Activated naive CD8-positive, alpha-beta T cell treated with anti-CD3 and anti-CD28 coated beads, Interleukin-2, amount 10 ng/mL, durations not matched to agents 7 days and 5 days (primary cell): ENCODE measurements at regions not wholly inside any gene's neighbourhood (a gene's known extent, or its start where the extent isn't known, plus 50 kb on each side); places are given as distances from the start of the nearest gene placed in this dataset.

Experiments used
- ATAC-seq: fragments of 150-1000 bp; cut with Tn5 transposase; one replicate; pipeline ENCODE4 v1.10.0; 2021; ENCODE audit warnings: low read depth, moderate library complexity
- POLR2A ChIA-PET: fragments of 350-600 bp; sonication (Branson Sonifier 250); formaldehyde crosslinking; loops from one replicate; lab custom pipeline; 2021; ENCODE audit warnings: antibody characterized with exemption; lab: Charles Lee
- DNase-seq: peaks from one replicate; pipeline ENCODE4 v3.0.0; 2021
- H3K27ac Mint-ChIP-seq: one replicate; pipeline ENCODE4 v1.8.0; 2022; ENCODE audit warnings: mild to moderate bottlenecking, mixed read lengths
- H3K27me3 Mint-ChIP-seq: one replicate; pipeline ENCODE4 v1.8.0; 2022; ENCODE audit warnings: mild to moderate bottlenecking, moderate library complexity, mixed read lengths
- H3K36me3 Mint-ChIP-seq: one replicate; pipeline ENCODE4 v1.8.0; 2021; ENCODE audit warnings: mild to moderate bottlenecking, mixed read lengths
- H3K4me1 Mint-ChIP-seq: one replicate; pipeline ENCODE4 v1.8.0; 2021; ENCODE audit warnings: mixed read lengths
- H3K4me3 Mint-ChIP-seq: one replicate; pipeline ENCODE4 v1.8.0; 2022; ENCODE audit warnings: mild to moderate bottlenecking, moderate library complexity, mixed read lengths
- H3K9me3 Mint-ChIP-seq: one replicate; pipeline ENCODE4 v1.8.0; 2021; ENCODE audit warnings: mixed read lengths

- Mint-ChIP-seq H3K4me3 (no peak overlapping the region), H3K36me3 (no peaks in the 10 kb centered on the region), H3K9me3 (peaks cover 4% of the 10 kb centered on the region), H3K27me3 (peaks cover 25% of the 10 kb centered on the region), H3K4me1 (no peaks in the 10 kb centered on the region), H3K27ac (no peak overlapping the region)
- ATAC-seq (no peak), DNase-seq (no peak)
- POLR2A ChIA-PET = no interaction called here
Measured at GRCh38 chr2:240269886-240270285, 129.4 kb upstream of the OTOS start.

GRCh38 chr2:240271716-240272341, 131.4 kb upstream of the OTOS start:
- peaks cover 36% of the 10 kb centered on the region for H3K27me3 Mint-ChIP-seq
- no peaks in the 10 kb centered on the region for H3K36me3 Mint-ChIP-seq
- no peak for DNase-seq
- peaks cover 1% of the 10 kb centered on the region for H3K9me3 Mint-ChIP-seq
- POLR2A ChIA-PET = no interaction called here
- no peak overlapping the region for H3K27ac Mint-ChIP-seq
- ATAC-seq = no peak
- no peaks in the 10 kb centered on the region for H3K4me1 Mint-ChIP-seq
- H3K4me3 Mint-ChIP-seq = no peak overlapping the region

- no peaks in the 10 kb centered on the region for H3K36me3 Mint-ChIP-seq
- POLR2A ChIA-PET = no interaction called here
- DNase-seq = no peak
Measured at GRCh38 chr2:240275386-240275785, 134.9 kb upstream of the OTOS start.

GRCh38 chr2:240277073-240277806, 136.8 kb upstream of the OTOS start:
- Mint-ChIP-seq H3K4me3 (no peak overlapping the region), H3K9me3 (peaks cover 1% of the 10 kb centered on the region), H3K27me3 (peaks cover 54% of the 10 kb centered on the region), H3K4me1 (no peaks in the 10 kb centered on the region), H3K27ac (no peak overlapping the region), H3K36me3 (no peaks in the 10 kb centered on the region)
- POLR2A ChIA-PET = no interaction called here
- DNase-seq (no peak), ATAC-seq (no peak)

More at GRCh38 chr2:240275386-240275785, 134.9 kb upstream of the OTOS start:
- Mint-ChIP-seq H3K9me3 (peaks cover 1% of the 10 kb centered on the region), H3K27me3 (peaks cover 40% of the 10 kb centered on the region), H3K27ac (no peak overlapping the region), H3K4me3 (no peak overlapping the region), H3K4me1 (no peaks in the 10 kb centered on the region)
- no peak for ATAC-seq

- H3K9me3 Mint-ChIP-seq = peaks cover 2% of the 10 kb centered on the region
- peaks cover 57% of the 10 kb centered on the region for H3K27me3 Mint-ChIP-seq
- no peak overlapping the region for H3K27ac Mint-ChIP-seq
- no peaks in the 10 kb centered on the region for H3K36me3 Mint-ChIP-seq
- no peaks in the 10 kb centered on the region for H3K4me1 Mint-ChIP-seq
- ATAC-seq (no peak), DNase-seq (no peak)
- H3K4me3 Mint-ChIP-seq = no peak overlapping the region
- POLR2A ChIA-PET = no interaction called here
Measured at GRCh38 chr2:240277807-240278522, 137.5 kb upstream of the OTOS start.

GRCh38 chr2:240278661-240279060, 138.2 kb upstream of the OTOS start:
- Mint-ChIP-seq H3K4me1 (no peaks in the 10 kb centered on the region), H3K27me3 (peaks cover 61% of the 10 kb centered on the region), H3K9me3 (peaks cover 3% of the 10 kb centered on the region), H3K36me3 (no peaks in the 10 kb centered on the region), H3K4me3 (no peak overlapping the region), H3K27ac (no peak overlapping the region)
- POLR2A ChIA-PET = no interaction called here
- DNase-seq = no peak
- ATAC-seq = no peak

GRCh38 chr2:240280621-240281020, 140.2 kb upstream of the OTOS start:
- POLR2A ChIA-PET = no interaction called here
- Mint-ChIP-seq H3K9me3 (peaks cover 3% of the 10 kb centered on the region), H3K4me3 (no peak overlapping the region), H3K4me1 (no peaks in the 10 kb centered on the region), H3K27me3 (peaks cover 47% of the 10 kb centered on the region), H3K27ac (no peak overlapping the region), H3K36me3 (no peaks in the 10 kb centered on the region)
- DNase-seq (no peak), ATAC-seq (no peak)

GRCh38 chr2:240284503-240285259, 144.2 kb upstream of the OTOS start:
- no peaks in the 10 kb centered on the region for H3K36me3 Mint-ChIP-seq
- DNase-seq (no peak), ATAC-seq (no peak)
- H3K27ac Mint-ChIP-seq = no peak overlapping the region
- no peaks in the 10 kb centered on the region for H3K4me1 Mint-ChIP-seq
- POLR2A ChIA-PET = no interaction called here
- peaks cover 32% of the 10 kb centered on the region for H3K27me3 Mint-ChIP-seq
- peaks cover 3% of the 10 kb centered on the region for H3K9me3 Mint-ChIP-seq
- H3K4me3 Mint-ChIP-seq = no peak overlapping the region

- DNase-seq (no peak), ATAC-seq (no peak)
- Mint-ChIP-seq H3K27ac (no peak overlapping the region), H3K36me3 (no peaks in the 10 kb centered on the region), H3K27me3 (peaks cover 26% of the 10 kb centered on the region), H3K9me3 (peaks cover 3% of the 10 kb centered on the region), H3K4me1 (no peaks in the 10 kb centered on the region), H3K4me3 (no peak overlapping the region)
- POLR2A ChIA-PET = no interaction called here
Measured at GRCh38 chr2:240285725-240286124, 145.3 kb upstream of the OTOS start.

GRCh38 chr2:240286596-240286995, 146.1 kb upstream of the OTOS start:
- no peak for DNase-seq
- no peak overlapping the region for H3K27ac Mint-ChIP-seq

GRCh38 chr2:240287011-240287410, 146.6 kb upstream of the OTOS start:
- H3K27ac Mint-ChIP-seq = no peak overlapping the region
- H3K4me3 Mint-ChIP-seq = no peak overlapping the region
- ATAC-seq (no peak), DNase-seq (no peak)
- H3K9me3 Mint-ChIP-seq = peaks cover 3% of the 10 kb centered on the region
- POLR2A ChIA-PET = no interaction called here
- H3K27me3 Mint-ChIP-seq = peaks cover 15% of the 10 kb centered on the region
- no peaks in the 10 kb centered on the region for H3K4me1 Mint-ChIP-seq
- no peaks in the 10 kb centered on the region for H3K36me3 Mint-ChIP-seq

More at GRCh38 chr2:240286596-240286995, 146.1 kb upstream of the OTOS start:
- Mint-ChIP-seq H3K27me3 (peaks cover 18% of the 10 kb centered on the region), H3K9me3 (peaks cover 3% of the 10 kb centered on the region), H3K4me1 (no peaks in the 10 kb centered on the region), H3K4me3 (no peak overlapping the region), H3K36me3 (no peaks in the 10 kb centered on the region)
- no peak for ATAC-seq
- POLR2A ChIA-PET = no interaction called here

- Mint-ChIP-seq H3K27ac (no peak overlapping the region), H3K9me3 (peaks cover 3% of the 10 kb centered on the region), H3K4me1 (no peaks in the 10 kb centered on the region), H3K36me3 (no peaks in the 10 kb centered on the region), H3K4me3 (no peak overlapping the region), H3K27me3 (peaks cover 12% of the 10 kb centered on the region)
- no peak for ATAC-seq
- POLR2A ChIA-PET = no interaction called here
- no peak for DNase-seq
Measured at GRCh38 chr2:240287496-240288086, 147.1 kb upstream of the OTOS start.

GRCh38 chr2:240288087-240288521, 147.4 kb upstream of the GPC1 start:
- no peak for ATAC-seq
- POLR2A ChIA-PET = no interaction called here
- no peak for DNase-seq
- Mint-ChIP-seq H3K27ac (no peak overlapping the region), H3K27me3 (peaks cover 6% of the 10 kb centered on the region), H3K36me3 (no peaks in the 10 kb centered on the region), H3K4me3 (no peak overlapping the region), H3K9me3 (no peaks in the 10 kb centered on the region), H3K4me1 (no peaks in the 10 kb centered on the region)
